Activated naive CD4-positive, alpha-beta T cell treated with anti-CD3 and anti-CD28 coated beads, Interleukin-2, amount 10 ng/mL, durations not matched to agents 7 days and 5 days (primary cell): ENCODE measurements at regions not wholly inside any gene's neighbourhood (a gene's known extent, or its start where the extent isn't known, plus 50 kb on each side); places are given as distances from the start of the nearest gene placed in this dataset.
A peak's percentile ranks its signal among the peaks of the same experiment; 100 is the strongest.

Source experiments
- CTCF ChIA-PET: fragments of 350-600 bp; sonication (Branson Sonifier 250); formaldehyde crosslinking; loops from one replicate; lab custom pipeline; 2021; ENCODE audit warnings: antibody characterized with exemption; lab: Charles Lee
- DNase-seq: peaks from one replicate; pipeline ENCODE4 v3.0.0-alpha.2; 2020
- H3K27ac Mint-ChIP-seq: one replicate; pipeline ENCODE4 v1.8.0; 2021; ENCODE audit warnings: mild to moderate bottlenecking, moderate library complexity, mixed read lengths
- H3K27me3 Mint-ChIP-seq: one replicate; pipeline ENCODE4 v1.8.0; 2021; ENCODE audit warnings: mild to moderate bottlenecking, mixed read lengths
- H3K36me3 Mint-ChIP-seq: one replicate; pipeline ENCODE4 v1.8.0; 2021; ENCODE audit warnings: mixed read lengths
- H3K4me1 Mint-ChIP-seq: one replicate; pipeline ENCODE4 v1.8.0; 2021; ENCODE audit warnings: mixed read lengths
- H3K4me3 Mint-ChIP-seq: one replicate; pipeline ENCODE4 v1.8.0; 2021; ENCODE audit warnings: mild to moderate bottlenecking, moderate library complexity, mixed read lengths
- H3K9me3 Mint-ChIP-seq: one replicate; pipeline ENCODE4 v1.8.0; 2021; ENCODE audit warnings: mixed read lengths

DNA sequence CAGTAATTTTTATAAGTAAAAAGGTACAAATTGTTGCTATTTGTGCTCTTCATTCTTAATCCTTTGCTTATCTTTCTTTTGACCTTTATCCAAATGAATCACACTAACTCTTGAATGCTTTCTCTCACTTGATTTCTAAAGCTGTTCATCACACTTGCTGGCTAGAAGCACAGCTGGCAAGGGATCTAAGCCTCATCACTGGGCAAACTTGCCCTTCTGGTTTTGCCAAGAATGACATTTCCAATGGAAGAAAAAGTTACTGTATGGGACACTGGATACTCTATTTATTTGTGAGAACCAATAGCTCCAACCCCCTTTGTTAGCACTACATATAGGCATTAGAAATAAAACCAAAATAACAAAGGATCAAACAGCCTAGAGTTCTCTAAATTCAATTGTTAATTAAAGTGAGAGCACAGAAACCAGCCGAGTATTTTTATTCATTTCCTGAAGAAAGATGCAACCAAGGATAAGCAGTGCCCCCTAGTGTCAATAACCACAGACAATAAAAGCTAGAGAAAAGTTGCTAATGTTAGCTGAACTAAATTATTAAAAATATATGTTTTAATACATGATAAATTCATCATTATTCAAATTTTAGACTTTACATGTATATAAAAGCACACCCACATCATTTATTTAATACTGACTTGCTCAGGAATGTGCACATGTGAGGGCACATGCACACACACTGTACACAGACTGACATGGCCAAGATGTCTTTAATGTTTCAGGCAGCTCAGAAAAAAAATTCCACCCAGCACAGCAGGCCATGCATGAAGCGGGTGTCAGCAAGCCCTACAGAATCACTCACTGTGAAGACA lies 59.8 kb upstream of the POU5F2 start:
- H3K27ac Mint-ChIP-seq, result no peak overlapping the region

GRCh38 chr5:93794954-93795353 lies 53.6 kb upstream of the POU5F2 start:
- Mint-ChIP-seq H3K27ac (no peak overlapping the region), H3K9me3 (no peaks in the 10 kb centered on the region), H3K36me3 (peaks cover 11% of the 10 kb centered on the region), H3K4me3 (no peak overlapping the region), H3K4me1 (no peaks in the 10 kb centered on the region), H3K27me3 (no peaks in the 10 kb centered on the region)
- no peak for DNase-seq
- CTCF ChIA-PET, result no interaction called here

More for the DNA sequence above, 59.8 kb upstream of the POU5F2 start:
- H3K4me3 Mint-ChIP-seq, result no peak overlapping the region
- peaks cover 3% of the 10 kb centered on the region for H3K4me1 Mint-ChIP-seq
- H3K27me3 Mint-ChIP-seq, result no peaks in the 10 kb centered on the region
- no peaks in the 10 kb centered on the region for H3K9me3 Mint-ChIP-seq
- H3K36me3 Mint-ChIP-seq, result no peaks in the 10 kb centered on the region
- CTCF ChIA-PET, result interaction anchor here (0.7 to 3.5 kb wide), 23 partner anchors 8 to 1093 kb away, joined by 3 to 50 read pairs (median 3); partner anchors contain the start of gene NR2F1
- peak; percentile 24 for DNase-seq

DNA sequence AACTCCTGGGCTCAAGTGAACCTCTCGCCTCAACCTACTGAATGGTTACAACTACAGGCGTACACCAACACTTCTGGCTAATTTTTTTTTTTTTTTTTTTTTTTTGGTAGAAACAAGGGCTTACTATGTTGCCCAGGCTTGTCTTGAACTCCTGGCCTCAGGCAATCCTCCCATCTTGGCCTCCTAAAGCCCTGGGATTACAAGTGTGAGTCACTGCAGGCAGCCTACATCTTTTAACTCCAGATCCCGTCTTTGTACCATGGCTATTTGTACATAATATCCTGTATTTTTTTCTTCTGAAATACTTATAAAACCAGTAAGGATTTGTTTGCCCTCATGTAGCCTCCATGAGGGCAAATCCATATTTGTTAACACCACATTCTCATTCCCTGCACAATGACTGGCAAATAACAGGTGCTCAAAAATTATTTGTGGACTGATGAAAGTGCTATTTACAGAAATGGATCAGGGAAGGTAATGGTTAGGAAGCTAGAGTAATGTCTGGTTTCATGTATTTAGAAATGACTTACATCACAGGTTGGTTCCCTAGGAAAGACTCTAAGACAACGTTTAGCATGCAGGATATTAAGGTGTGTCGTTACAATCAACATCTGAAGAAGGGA lies 51.9 kb upstream of the POU5F2 start:
- CTCF ChIA-PET, result interaction anchor here (0.8 kb wide), 1 partner anchor 11 kb away, joined by 3 read pairs; no protein-coding TSS in a partner anchor
- H3K27me3 Mint-ChIP-seq, result no peaks in the 10 kb centered on the region
- DNase-seq, result no peak
- no peaks in the 10 kb centered on the region for H3K4me1 Mint-ChIP-seq
- H3K27ac Mint-ChIP-seq, result no peak overlapping the region
- H3K9me3 Mint-ChIP-seq, result no peaks in the 10 kb centered on the region
- peaks cover 11% of the 10 kb centered on the region for H3K36me3 Mint-ChIP-seq
- H3K4me3 Mint-ChIP-seq, result no peak overlapping the region

GRCh38 chr5:93791518-93791972 lies 50.1 kb upstream of the POU5F2 start:
- H3K27me3 Mint-ChIP-seq, result no peaks in the 10 kb centered on the region
- CTCF ChIA-PET, result interaction anchor here (1.4 kb wide), 1 partner anchor 10 kb away, joined by 5 read pairs; no protein-coding TSS in a partner anchor
- H3K9me3 Mint-ChIP-seq, result no peaks in the 10 kb centered on the region
- no peak overlapping the region for H3K27ac Mint-ChIP-seq
- no peak overlapping the region for H3K4me3 Mint-ChIP-seq
- H3K4me1 Mint-ChIP-seq, result no peaks in the 10 kb centered on the region
- DNase-seq, result no peak
- H3K36me3 Mint-ChIP-seq, result peaks cover 11% of the 10 kb centered on the region
